H1 (cell line): ENCODE measurements at regions not wholly inside any gene's neighbourhood (a gene's known extent, or its start where the extent isn't known, plus 50 kb on each side); places are given as distances from the start of the nearest gene placed in this dataset.

ENCODE experiments used
- CTCF ChIA-PET: fragments of 300-600 bp; sonication (Branson Sonifier 250); formaldehyde crosslinking; loops from one replicate; lab custom pipeline; 2021; ENCODE audit not compliant: partially characterized antibody; lab: Charles Lee
- POLR2A ChIA-PET: fragments of 300-600 bp; sonication (Branson Sonifier 250); formaldehyde crosslinking; loops from one replicate; lab custom pipeline; 2021; ENCODE audit warnings: inconsistent platforms; ENCODE audit not compliant: partially characterized antibody; lab: Charles Lee
- DNase-seq, 2 experiments: peaks; one replicate each; pipeline versions ENCODE4 v3.0.0 to v3.0.0-alpha.2; 2010 to 2022; ENCODE audit warnings: low spot score in 2 of 2, low read depth in 1 of 2, mixed read lengths in 1 of 2
- FAIRE-seq: peaks from 2 replicates; lab custom pipeline; 2011; peaks lifted over from hg19 to GRCh38; lab: Jason Lieb, UNC
- H2AFZ ChIP-seq: 2 replicates; pipeline ENCODE4 v1.8.1; 2012; ENCODE audit warnings: low read length, inconsistent platforms
- H2AK5ac ChIP-seq: 2 replicates; pipeline ENCODE4 v1.6.1; 2013; ENCODE audit warnings: low read depth, low read length
- H2BK120ac ChIP-seq: replicated peaks from 2 replicates; pipeline ENCODE3; 2013; ENCODE audit warnings: low read depth, low read length, inconsistent platforms
- H2BK12ac ChIP-seq: 2 replicates; pipeline ENCODE4 v1.6.1; 2013; ENCODE audit warnings: low read depth, low read length
- H2BK15ac ChIP-seq: 2 replicates; pipeline ENCODE4 v1.6.1; 2013; ENCODE audit warnings: low read length
- H2BK20ac ChIP-seq: 2 replicates; pipeline ENCODE4 v1.6.1; 2013; ENCODE audit warnings: low read length
- H2BK5ac ChIP-seq: 2 replicates; pipeline ENCODE4 v1.6.1; 2013; ENCODE audit warnings: low read depth, low read length
- H3K14ac ChIP-seq: 2 replicates; pipeline ENCODE4 v1.6.1; 2013; ENCODE audit warnings: inconsistent platforms; ENCODE audit not compliant: insufficient read length
- H3K18ac ChIP-seq: 2 replicates; pipeline ENCODE4 v1.6.1; 2013; ENCODE audit warnings: low read length; ENCODE audit errors: extremely low read depth
- H3K23ac ChIP-seq: 2 replicates; pipeline ENCODE4 v1.6.1; 2013; ENCODE audit warnings: inconsistent platforms; ENCODE audit not compliant: insufficient read length
- H3K23me2 ChIP-seq: 2 replicates; pipeline ENCODE4 v1.6.1; 2013; ENCODE audit warnings: low read depth, low read length
- H3K27ac ChIP-seq: 2 replicates; pipeline ENCODE4 v1.6.1; 2011; ENCODE audit warnings: low read depth, low read length, inconsistent platforms
- H3K27me3 ChIP-seq, 4 experiments: replicated peaks in 1 of 4; 1 replicate in 1 of 4; 2 replicates in 3 of 4; pipeline versions ENCODE4 v1.6.1 to v1.8.1; 2011 to 2013; ENCODE audit warnings: low read length in 3 of 4, mild to moderate bottlenecking in 3 of 4, inconsistent platforms in 2 of 4, mixed read lengths in 2 of 4, moderate library complexity in 1 of 4; ENCODE audit not compliant: control insufficient read depth in 3 of 4, insufficient read depth in 3 of 4; ENCODE audit errors: extremely low read depth in 1 of 4
- H3K36me3 ChIP-seq, 4 experiments: 2 replicates each; pipeline versions ENCODE4 v1.6.1 to v1.8.1; 2011 to 2013; ENCODE audit warnings: mild to moderate bottlenecking in 4 of 4, low read length in 3 of 4, moderate library complexity in 2 of 4, control low read depth in 1 of 4, inconsistent platforms in 1 of 4; ENCODE audit not compliant: insufficient read depth in 4 of 4, control insufficient read depth in 2 of 4
- H3K4ac ChIP-seq: replicated peaks from 2 replicates; pipeline ENCODE3; 2013; ENCODE audit warnings: low read length, low read depth, mixed read lengths, inconsistent platforms; ENCODE audit not compliant: insufficient read length
- H3K4me1 ChIP-seq, 4 experiments: replicated peaks in 1 of 4; 1 replicate in 1 of 4; 2 replicates in 3 of 4; pipeline versions ENCODE4 v1.6.1 to v1.8.1; 2011 to 2013; ENCODE audit warnings: low read length in 3 of 4, inconsistent platforms in 2 of 4, mixed read lengths in 1 of 4; ENCODE audit not compliant: insufficient read depth in 4 of 4, control insufficient read depth in 3 of 4
- H3K4me2 ChIP-seq, 2 experiments: 2 replicates each; pipeline versions ENCODE4 v1.6.1 to v1.8.1; 2011 to 2013; ENCODE audit warnings: low read depth in 2 of 2, low read length in 2 of 2, control low read depth in 1 of 2, inconsistent platforms in 1 of 2, mild to moderate bottlenecking in 1 of 2; ENCODE audit not compliant: insufficient read depth in 1 of 2
- H3K4me3 ChIP-seq, 4 experiments: fragments of 200-600, 300-600 bp in 1 of 4; sonication (generic), shearing (Covaris generic), sonication (Bioruptor Twin) in 1 of 4; 2 replicates each; pipeline versions ENCODE4 v1.5.1 to v1.8.1; 2011 to 2016; ENCODE audit warnings: low read length in 4 of 4, low read depth in 3 of 4, control low read depth in 2 of 4, inconsistent platforms in 2 of 4, mild to moderate bottlenecking in 2 of 4, mixed read lengths in 1 of 4, moderate library complexity in 1 of 4; ENCODE audit not compliant: insufficient read depth in 2 of 4; ENCODE audit errors: extremely low read depth in 1 of 4
- H3K56ac ChIP-seq: replicated peaks from 2 replicates; pipeline ENCODE3; 2013; ENCODE audit warnings: low read depth, mild to moderate bottlenecking, mixed read lengths, low read length, inconsistent platforms; ENCODE audit not compliant: insufficient read length
- H3K79me1 ChIP-seq: 2 replicates; pipeline ENCODE4 v1.6.1; 2013; ENCODE audit warnings: low read depth, low read length, control low read depth
- H3K79me2 ChIP-seq, 2 experiments: 2 replicates each; pipeline versions ENCODE4 v1.6.1 to v1.8.1; 2012 to 2013; ENCODE audit warnings: low read length in 2 of 2, mild to moderate bottlenecking in 2 of 2, inconsistent platforms in 1 of 2; ENCODE audit not compliant: insufficient read depth in 2 of 2, control insufficient read depth in 1 of 2
- H3K9ac ChIP-seq, 4 experiments: replicated peaks in 1 of 4; 1 replicate in 1 of 4; 2 replicates in 3 of 4; pipeline versions ENCODE4 v1.6.1 to v1.8.1; 2011 to 2013; ENCODE audit warnings: low read depth in 3 of 4, low read length in 3 of 4, control low read depth in 2 of 4, mild to moderate bottlenecking in 2 of 4, moderate library complexity in 2 of 4, inconsistent platforms in 1 of 4; ENCODE audit errors: extremely low read depth in 1 of 4
- H3K9me3 ChIP-seq, 2 experiments: 2 replicates each; pipeline versions ENCODE4 v1.6.1 to v1.8.1; 2012 to 2013; ENCODE audit warnings: mild to moderate bottlenecking in 2 of 2, moderate library complexity in 2 of 2, control low read depth in 1 of 2, inconsistent platforms in 1 of 2, low read depth in 1 of 2, low read length in 1 of 2, mixed read lengths in 1 of 2; ENCODE audit not compliant: insufficient read depth in 2 of 2
- H4K20me1 ChIP-seq, 2 experiments: replicated peaks in 1 of 2; 2 replicates each; pipeline versions ENCODE3 to v1.8.1; 2011 to 2013; ENCODE audit warnings: inconsistent platforms in 2 of 2, low read length in 2 of 2, mild to moderate bottlenecking in 1 of 2; ENCODE audit not compliant: insufficient read depth in 2 of 2, control insufficient read depth in 1 of 2
- H4K5ac ChIP-seq: 2 replicates; pipeline ENCODE4 v1.6.1; 2013; ENCODE audit warnings: low read length, low read depth, mixed read lengths, inconsistent platforms; ENCODE audit not compliant: insufficient read length
- H4K8ac ChIP-seq: 2 replicates; pipeline ENCODE4 v1.8.0; 2013; ENCODE audit warnings: mild to moderate bottlenecking, moderate library complexity, low read length, inconsistent platforms; ENCODE audit not compliant: insufficient read depth; ENCODE audit errors: extremely low read depth
- H4K91ac ChIP-seq: replicated peaks from 2 replicates; pipeline ENCODE3; 2013; ENCODE audit warnings: low read length, mixed read lengths, inconsistent platforms; ENCODE audit not compliant: insufficient read length
- BACH1 ChIP-seq: IDR thresholded peaks from 2 replicates; pipeline ENCODE4 v1.6.1; 2012; ENCODE audit warnings: low read length, improper control_type of control experiment
- BCL11A ChIP-seq, 2 experiments: IDR thresholded peaks; one replicate each; pipeline ENCODE4 v1.6.1; 2011; ENCODE audit warnings: low read depth in 2 of 2, low read length in 2 of 2, mild to moderate bottlenecking in 2 of 2
- CBX8 ChIP-seq: fragments of 300-800, 300-1000 bp; sonication (generic); IDR thresholded peaks from 2 replicates; pipeline ENCODE4 v1.7.1; 2016; ENCODE audit warnings: low read depth, low read length, borderline replicate concordance
- CREB1 ChIP-seq: IDR thresholded peaks from 2 replicates; pipeline ENCODE4 v1.6.1; 2012; ENCODE audit warnings: inconsistent platforms
- CTBP2 ChIP-seq: IDR thresholded peaks from 2 replicates; pipeline ENCODE4 v1.7.0; 2011; ENCODE audit warnings: borderline replicate concordance, mild to moderate bottlenecking, moderate library complexity, mixed read lengths, low read length; ENCODE audit not compliant: insufficient read depth, insufficient read length
- SRF ChIP-seq: IDR thresholded peaks from 2 replicates; pipeline ENCODE4 v1.6.1; 2011; ENCODE audit warnings: mild to moderate bottlenecking, low read depth, low read length, moderate library complexity
- TAF7 ChIP-seq: optimal IDR thresholded peaks from 2 replicates; pipeline ENCODE3; 2011; ENCODE audit warnings: low read depth, mild to moderate bottlenecking, inconsistent platforms, low read length, moderate library complexity, borderline replicate concordance
- WGBS, 2 experiments: shearing (Covaris generic) in 1 of 2; methylation state at CpG; one replicate each; pipeline versions ENCODE4 v1.1.6 to v1.1.7; 2013 to 2015; ENCODE audit warnings: low lambda C conversion rate in 2 of 2, mixed read lengths in 2 of 2, inconsistent platforms in 1 of 2, low coverage in 1 of 2, missing lambda C conversion rate in 1 of 2; ENCODE audit not compliant: insufficient replicate concordance in 2 of 2, insufficient coverage in 1 of 2, insufficient read length in 1 of 2; ENCODE audit errors: extremely low coverage in 1 of 2, missing lambda C conversion rate in 1 of 2; 5-methylcytosine and 5-hydroxymethylcytosine counted together

GRCh38 chrX:10101269-10101668 is 55.5 kb upstream of the CLCN4 start:
- Histone ChIP-seq H3K36me3 (peaks cover 0 to 14% (median 2%) of the 10 kb centered on the region in 4 experiments; a peak in 3 of 8 replicates), H2BK20ac (no peak overlapping the region), H2AFZ (no peak overlapping the region), H4K91ac (no peak overlapping the region), H3K4me2 (no peak overlapping the region), H3K9me3 (no peaks in the 10 kb centered on the region), H2BK120ac (no peak overlapping the region), H3K56ac (no peak overlapping the region), H3K27ac (no peak overlapping the region), H3K4me1 (no peaks in the 10 kb centered on the region), H4K5ac (no peak overlapping the region), H4K8ac (no peak overlapping the region), H3K79me2 (no peaks in the 10 kb centered on the region), H3K23me2 (no peaks in the 10 kb centered on the region), H2BK5ac (no peak overlapping the region), H3K27me3 (no peaks in the 10 kb centered on the region), H3K18ac (no peak overlapping the region), H3K4ac (no peak overlapping the region), H2BK12ac (no peak overlapping the region), H3K9ac (no peak overlapping the region), H3K4me3 (no peak overlapping the region), H2AK5ac (no peak overlapping the region)
- DNase-seq (no peak), FAIRE-seq (no peak)
- CTCF ChIA-PET, result interaction anchor here (1.0 kb wide), 1 partner anchor 18 kb away, joined by 5 read pairs; no protein-coding TSS in a partner anchor
- WGBS, 2 experiments, result 93% methylated on average over 4 of the region's 5 CpGs; no CpG with 5 or more reads in 1 of the 2 experiments
- POLR2A ChIA-PET, result no interaction called here
- TF ChIP-seq CBX8 (no peak), BCL11A (IDR thresholded peaks at IDR 0.05; ENCODE audit: low read depth in 2 of 2, low read length in 2 of 2) (no peak), CREB1 (no peak), TAF7 (no peak), SRF (no peak), BACH1 (no peak), CTBP2 (no peak)
- TF ChIP-seq, all 59 proteins: peak for 0
- H4K20me1 ChIP-seq, result no peaks in the 10 kb centered on the region
- no peak overlapping the region for H3K23ac ChIP-seq
- H2BK15ac ChIP-seq, result no peak overlapping the region
- H3K14ac ChIP-seq, result no peak overlapping the region
- no peaks in the 10 kb centered on the region for H3K79me1 ChIP-seq
